WTC11 (cell line): ENCODE measurements at regions not wholly inside any gene's neighbourhood (a gene's known extent, or its start where the extent isn't known, plus 50 kb on each side); places are given as distances from the start of the nearest gene placed in this dataset.

Experiments used
- ATAC-seq: fragments of 200-7000 bp; cut with Tn5 transposase; 2 replicates; pipeline ENCODE4 v1.10.0; 2021; ENCODE audit warnings: mild to moderate bottlenecking, moderate library complexity
- CTCF ChIA-PET: fragments of 300-600 bp; sonication (Branson Sonifier 250); formaldehyde crosslinking; loops from one replicate; lab custom pipeline; 2021; ENCODE audit warnings: antibody characterized with exemption; lab: Charles Lee
- POLR2A ChIA-PET: fragments of 350-600 bp; sonication (Branson Sonifier 250); formaldehyde crosslinking; loops from one replicate; lab custom pipeline; 2021; ENCODE audit warnings: antibody characterized with exemption; lab: Charles Lee
- DNase-seq: peaks from one replicate; pipeline ENCODE4 v3.0.0; 2021; ENCODE audit warnings: low spot score
- H3K27ac Mint-ChIP-seq: 2 replicates; pipeline ENCODE4 v1.8.0; 2021; ENCODE audit warnings: mixed read lengths
- H3K27me3 Mint-ChIP-seq: 2 replicates; pipeline ENCODE4 v1.8.0; 2021; ENCODE audit warnings: low read depth, mild to moderate bottlenecking, moderate library complexity, mixed read lengths
- H3K36me3 Mint-ChIP-seq: 2 replicates; pipeline ENCODE4 v1.8.0; 2021; ENCODE audit warnings: mixed read lengths
- H3K4me1 Mint-ChIP-seq: 2 replicates; pipeline ENCODE4 v1.8.0; 2022; ENCODE audit warnings: mixed read lengths
- H3K4me3 Mint-ChIP-seq: 2 replicates; pipeline ENCODE4 v1.8.0; 2021; ENCODE audit warnings: mild to moderate bottlenecking, moderate library complexity, mixed read lengths
- H3K9me3 Mint-ChIP-seq: 2 replicates; pipeline ENCODE4 v1.8.0; 2021; ENCODE audit warnings: mixed read lengths
- CREB1 ChIP-seq: sonication (generic); formaldehyde crosslinking; IDR thresholded peaks from 2 replicates; pipeline ENCODE4 v1.8.0; 2023; ENCODE audit warnings: mild to moderate bottlenecking, missing genetic modification reagents
- E2F1 ChIP-seq: sonication (generic); formaldehyde crosslinking; IDR thresholded peaks from 2 replicates; pipeline ENCODE4 v1.8.0; 2022; ENCODE audit warnings: mild to moderate bottlenecking, missing genetic modification reagents
- EMX1 ChIP-seq: fragments of 250-450 bp; sonication (Bioruptor Pico); IDR thresholded peaks from 2 replicates; pipeline ENCODE4 v1.8.0; 2021; ENCODE audit warnings: mild to moderate bottlenecking
- ESRRA ChIP-seq: sonication (generic); formaldehyde crosslinking; IDR thresholded peaks from 2 replicates; pipeline ENCODE4 v1.8.1; 2022; ENCODE audit warnings: mild to moderate bottlenecking, missing genetic modification reagents, borderline replicate concordance
- FOXP1 ChIP-seq: sonication (generic); formaldehyde crosslinking; IDR thresholded peaks from 2 replicates; pipeline ENCODE4 v1.8.0; 2022; ENCODE audit warnings: missing genetic modification reagents, mild to moderate bottlenecking, moderate library complexity, borderline replicate concordance
- HMGXB4 ChIP-seq: sonication (generic); formaldehyde crosslinking; IDR thresholded peaks from 2 replicates; pipeline ENCODE4 v1.8.1; 2023; ENCODE audit warnings: mild to moderate bottlenecking, moderate library complexity, missing genetic modification reagents
- JAZF1 ChIP-seq: fragments of 250-450 bp; sonication (Bioruptor Pico); IDR thresholded peaks from 2 replicates; pipeline ENCODE4 v1.9.0; 2021; ENCODE audit warnings: moderate library complexity, mild to moderate bottlenecking, inconsistent platforms
- MYBL2 ChIP-seq: sonication (generic); formaldehyde crosslinking; IDR thresholded peaks from 2 replicates; pipeline ENCODE4 v1.8.1; 2023; ENCODE audit warnings: mild to moderate bottlenecking, moderate library complexity, missing genetic modification reagents
- OVOL2 ChIP-seq: fragments of 250-450 bp; sonication (Bioruptor Pico); IDR thresholded peaks from 2 replicates; pipeline ENCODE4 v1.9.0; 2021; ENCODE audit warnings: mild to moderate bottlenecking, borderline replicate concordance
- SMAD4 ChIP-seq: sonication (generic); formaldehyde crosslinking; IDR thresholded peaks from 2 replicates; pipeline ENCODE4 v1.8.0; 2022; ENCODE audit warnings: mild to moderate bottlenecking, missing genetic modification reagents
- TEAD4 ChIP-seq: sonication (generic); formaldehyde crosslinking; IDR thresholded peaks from 2 replicates; pipeline ENCODE4 v1.8.0; 2022; ENCODE audit warnings: mild to moderate bottlenecking, missing genetic modification reagents
- USF2 ChIP-seq: sonication (generic); formaldehyde crosslinking; IDR thresholded peaks from 2 replicates; pipeline ENCODE4 v1.8.1; 2023; ENCODE audit warnings: mild to moderate bottlenecking, missing genetic modification reagents, moderate library complexity
- ZNF232 ChIP-seq: sonication (generic); formaldehyde crosslinking; IDR thresholded peaks from 2 replicates; pipeline ENCODE4 v1.8.0; 2022; ENCODE audit warnings: mild to moderate bottlenecking, missing genetic modification reagents
- ZNF532 ChIP-seq: fragments of 250-450 bp; sonication (Bioruptor Pico); IDR thresholded peaks from 2 replicates; pipeline ENCODE4 v1.9.0; 2021; ENCODE audit warnings: mild to moderate bottlenecking, borderline replicate concordance
- ZNF671 ChIP-seq: fragments of 250-450 bp; sonication (Bioruptor Pico); IDR thresholded peaks from 2 replicates; pipeline ENCODE4 v1.8.0; 2021; ENCODE audit warnings: mild to moderate bottlenecking
- TF ChIP-seq, protein P1 (sequence below): sonication (generic); formaldehyde crosslinking; IDR thresholded peaks from 2 replicates; pipeline ENCODE4 v1.8.1; 2022; ENCODE audit warnings: missing genetic modification reagents, borderline replicate concordance
- TF ChIP-seq, protein P2 (sequence below): sonication (generic); formaldehyde crosslinking; IDR thresholded peaks from 2 replicates; pipeline ENCODE4 v1.8.1; 2023; ENCODE audit warnings: mild to moderate bottlenecking, missing genetic modification reagents, moderate library complexity
- TF ChIP-seq, protein P3 (sequence below): fragments of 250-450 bp; sonication (Bioruptor Pico); IDR thresholded peaks from 2 replicates; pipeline ENCODE4 v2.1.2; 2022; ENCODE audit warnings: mild to moderate bottlenecking, moderate library complexity

DNA sequence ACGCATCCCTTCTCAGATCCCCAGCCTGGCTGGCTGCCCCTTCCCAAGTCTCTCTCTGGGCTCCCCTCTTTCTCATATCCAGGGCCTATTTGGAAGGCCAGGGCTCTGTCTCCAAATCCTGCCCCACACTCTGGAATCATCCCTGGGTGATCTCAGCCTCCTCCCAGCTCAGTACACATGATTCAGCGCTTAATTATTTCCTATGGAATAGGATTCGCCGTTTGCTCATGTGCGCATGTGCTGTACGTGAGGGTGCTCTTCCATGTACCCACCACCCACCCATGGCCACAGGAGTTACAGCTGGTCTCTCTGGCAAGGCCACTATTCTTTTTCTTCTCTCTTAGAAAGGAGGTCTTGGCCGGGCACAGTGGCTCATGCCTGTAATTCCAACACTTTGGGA, 81.7 kb upstream of the FOXP4 start (continued):
- TF ChIP-seq ZNF532 (no peak), E2F1 (no peak), ESRRA (CRISPR knock-in tag) (no peak), OVOL2 (CRISPR knock-in tag) (no peak), EMX1 (CRISPR knock-in tag) (no peak), SMAD4 (no peak), ZNF671 (CRISPR knock-in tag) (no peak)
- TF ChIP-seq, protein P1, sequence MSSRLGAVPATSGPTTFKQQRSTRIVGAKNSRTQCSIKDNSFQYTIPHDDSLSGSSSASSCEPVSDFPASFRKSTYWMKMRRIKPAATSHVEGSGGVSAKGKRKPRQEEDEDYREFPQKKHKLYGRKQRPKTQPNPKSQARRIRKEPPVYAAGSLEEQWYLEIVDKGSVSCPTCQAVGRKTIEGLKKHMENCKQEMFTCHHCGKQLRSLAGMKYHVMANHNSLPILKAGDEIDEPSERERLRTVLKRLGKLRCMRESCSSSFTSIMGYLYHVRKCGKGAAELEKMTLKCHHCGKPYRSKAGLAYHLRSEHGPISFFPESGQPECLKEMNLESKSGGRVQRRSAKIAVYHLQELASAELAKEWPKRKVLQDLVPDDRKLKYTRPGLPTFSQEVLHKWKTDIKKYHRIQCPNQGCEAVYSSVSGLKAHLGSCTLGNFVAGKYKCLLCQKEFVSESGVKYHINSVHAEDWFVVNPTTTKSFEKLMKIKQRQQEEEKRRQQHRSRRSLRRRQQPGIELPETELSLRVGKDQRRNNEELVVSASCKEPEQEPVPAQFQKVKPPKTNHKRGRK, result no peak
- TF ChIP-seq, protein P2, sequence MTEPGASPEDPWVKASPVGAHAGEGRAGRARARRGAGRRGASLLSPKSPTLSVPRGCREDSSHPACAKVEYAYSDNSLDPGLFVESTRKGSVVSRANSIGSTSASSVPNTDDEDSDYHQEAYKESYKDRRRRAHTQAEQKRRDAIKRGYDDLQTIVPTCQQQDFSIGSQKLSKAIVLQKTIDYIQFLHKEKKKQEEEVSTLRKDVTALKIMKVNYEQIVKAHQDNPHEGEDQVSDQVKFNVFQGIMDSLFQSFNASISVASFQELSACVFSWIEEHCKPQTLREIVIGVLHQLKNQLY (CRISPR knock-in tag), result no peak
- TF ChIP-seq, protein P3, sequence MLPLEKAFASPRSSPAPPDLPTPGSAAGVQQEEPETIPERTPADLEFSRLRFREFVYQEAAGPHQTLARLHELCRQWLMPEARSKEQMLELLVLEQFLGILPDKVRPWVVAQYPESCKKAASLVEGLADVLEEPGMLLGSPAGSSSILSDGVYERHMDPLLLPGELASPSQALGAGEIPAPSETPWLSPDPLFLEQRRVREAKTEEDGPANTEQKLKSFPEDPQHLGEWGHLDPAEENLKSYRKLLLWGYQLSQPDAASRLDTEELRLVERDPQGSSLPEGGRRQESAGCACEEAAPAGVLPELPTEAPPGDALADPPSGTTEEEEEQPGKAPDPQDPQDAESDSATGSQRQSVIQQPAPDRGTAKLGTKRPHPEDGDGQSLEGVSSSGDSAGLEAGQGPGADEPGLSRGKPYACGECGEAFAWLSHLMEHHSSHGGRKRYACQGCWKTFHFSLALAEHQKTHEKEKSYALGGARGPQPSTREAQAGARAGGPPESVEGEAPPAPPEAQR (CRISPR knock-in tag), result no peak

GRCh38 chr6:41466437-41466990, 79.7 kb upstream of the FOXP4 start:
- DNase-seq (no peak), ATAC-seq (no peak)
- Mint-ChIP-seq H3K4me3 (no peak overlapping the region), H3K36me3 (no peaks in the 10 kb centered on the region), H3K4me1 (peaks cover 43% of the 10 kb centered on the region), H3K9me3 (no peaks in the 10 kb centered on the region), H3K27ac (no peak overlapping the region), H3K27me3 (peaks cover 93% of the 10 kb centered on the region)
- POLR2A ChIA-PET, result interaction anchor here (0.6 to 0.7 kb wide), 3 partner anchors 36 to 225 kb away, joined by 3 to 5 read pairs (median 4); no protein-coding TSS in a partner anchor
- CTCF ChIA-PET, result interaction anchor here (0.5 to 0.7 kb wide), 4 partner anchors 58 to 136 kb away, joined by 3 to 5 read pairs (median 4); no protein-coding TSS in a partner anchor
- no peak for TF ChIP-seq TEAD4 (CRISPR knock-in tag)
- TF ChIP-seq ZNF532, result no peak
- TF ChIP-seq USF2, result no peak
- TF ChIP-seq JAZF1 (CRISPR knock-in tag), result no peak
- no peak for TF ChIP-seq FOXP1 (CRISPR knock-in tag)
- TF ChIP-seq MYBL2, result no peak
- TF ChIP-seq E2F1, result no peak
- no peak for TF ChIP-seq ZNF232 (CRISPR knock-in tag)
- no peak for TF ChIP-seq HMGXB4 (CRISPR knock-in tag)
- TF ChIP-seq CREB1 (CRISPR knock-in tag), result no peak
